DMS79 (cell line): ENCODE measurements at regions not wholly inside any gene's neighbourhood (a gene's known extent, or its start where the extent isn't known, plus 50 kb on each side); places are given as distances from the start of the nearest gene placed in this dataset.

Experiments
- DNase-seq: peaks from one replicate; lab custom pipeline; 2025; lab: John Stamatoyannopoulos, UW

GRCh38 chr11:101401245-101401644 lies 182.6 kb downstream of the TRPC6 start:
- DNase-seq = no peak

- DNase-seq = no peak
Measured at GRCh38 chr11:101397979-101398378, 185.8 kb downstream of the TRPC6 start.

DNA sequence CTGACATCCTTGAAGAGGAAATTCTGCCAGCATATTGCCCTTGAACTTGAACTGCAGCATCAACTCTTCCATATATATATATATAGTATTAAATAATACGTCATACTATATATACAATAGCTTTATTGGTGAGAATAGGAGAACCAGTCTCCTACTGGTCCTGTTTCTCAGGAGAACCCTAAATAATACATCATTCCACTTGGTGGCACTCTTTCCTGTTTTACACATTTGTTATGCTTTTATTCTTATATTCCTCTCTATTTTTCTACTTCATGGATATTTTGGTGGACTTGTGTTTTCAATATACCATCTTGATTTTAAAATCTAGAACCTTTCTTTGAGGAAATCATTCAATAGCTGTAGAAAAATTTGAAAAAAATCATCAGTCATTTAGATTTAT lies 193.3 kb downstream of the TRPC6 start:
- DNase-seq = no peak

DNA sequence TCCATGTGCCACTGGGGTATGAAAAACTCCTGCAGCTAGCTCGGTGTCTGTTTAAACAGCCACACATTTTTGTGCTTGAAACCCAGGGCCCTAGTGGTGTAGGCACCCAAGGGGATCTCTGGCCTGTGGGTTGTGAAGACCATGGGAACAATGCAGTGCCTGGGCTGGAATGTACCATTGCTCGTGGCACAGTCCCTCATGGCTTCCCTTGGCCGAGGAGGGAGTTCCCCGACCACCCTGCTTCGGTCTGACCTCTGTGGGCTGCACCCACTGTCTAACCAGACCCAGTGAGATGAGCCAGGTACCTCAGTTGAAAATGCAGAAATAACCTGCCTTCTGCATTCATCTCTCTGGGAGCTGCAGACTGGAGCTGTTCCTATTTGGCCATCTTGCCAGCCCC lies 214.0 kb downstream of the TRPC6 start:
- DNase-seq = no peak

GRCh38 chr11:101363706-101364275 lies 220.0 kb downstream of the TRPC6 start:
- DNase-seq = no peak

DNA sequence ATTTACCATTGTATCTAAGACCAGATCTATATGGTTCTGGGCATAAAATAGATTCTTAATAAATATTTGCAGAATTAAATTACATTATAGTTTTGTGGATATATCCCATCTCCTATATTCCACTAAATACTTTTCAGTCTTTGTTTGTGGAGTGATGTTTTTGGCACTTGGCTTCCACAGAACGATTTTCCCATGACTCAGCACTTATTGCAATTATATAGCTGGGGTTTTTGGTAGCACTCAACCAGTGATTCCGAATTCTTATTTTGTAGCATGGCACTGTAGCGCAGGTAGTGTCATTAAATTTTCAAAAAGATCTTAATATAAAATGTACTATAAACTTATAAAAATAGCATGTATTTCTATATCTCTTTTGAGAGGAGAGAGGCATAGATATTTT lies 221.2 kb downstream of the TRPC6 start:
- DNase-seq = no peak

DNA sequence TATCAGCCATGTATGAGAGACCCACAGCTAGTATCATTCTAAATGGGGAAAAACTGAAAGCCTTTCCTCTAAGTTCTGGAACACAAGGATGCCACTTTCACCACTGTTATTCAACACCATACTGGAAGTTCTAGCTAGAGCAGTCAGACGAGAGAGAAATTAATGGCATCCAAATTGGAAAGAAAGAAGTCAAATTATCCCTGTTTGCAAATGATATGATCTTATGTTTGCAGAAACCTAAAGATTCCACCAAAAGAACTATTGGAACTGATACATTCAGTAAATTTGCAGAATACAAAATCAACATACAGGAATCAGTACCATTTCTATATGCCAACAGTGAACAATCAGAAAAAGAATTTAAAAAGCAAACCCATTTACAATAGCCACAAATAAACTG lies 226.0 kb downstream of the TRPC6 start:
- no peak for DNase-seq

- DNase-seq = no peak
Measured at GRCh38 chr11:101354801-101355200, 225.2 kb upstream of the PGR start.

- no peak for DNase-seq
Measured at GRCh38 chr11:101348786-101349185, 219.2 kb upstream of the PGR start.

GRCh38 chr11:101346591-101346990 lies 217.0 kb upstream of the PGR start:
- no peak for DNase-seq

DNA sequence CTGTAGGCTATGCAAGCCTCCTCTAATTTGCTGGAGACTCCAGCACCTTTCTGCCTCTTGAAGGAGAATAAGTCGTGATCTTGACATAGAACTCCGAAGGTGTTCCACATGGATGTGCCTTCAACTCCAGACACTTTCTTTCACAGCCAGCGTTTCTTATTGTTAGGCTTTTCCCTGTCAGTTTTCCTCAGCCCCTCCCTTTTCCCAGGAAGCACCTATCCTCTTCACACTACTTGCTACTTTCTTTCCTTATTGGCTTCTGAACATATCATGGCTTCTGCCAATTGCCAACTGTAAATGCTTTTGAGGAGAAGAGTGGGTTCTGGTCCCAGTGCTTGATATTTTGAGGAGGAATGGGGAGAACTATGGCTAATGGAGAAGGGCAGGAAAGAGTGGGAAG lies 216.3 kb upstream of the PGR start:
- DNase-seq = no peak

DNA sequence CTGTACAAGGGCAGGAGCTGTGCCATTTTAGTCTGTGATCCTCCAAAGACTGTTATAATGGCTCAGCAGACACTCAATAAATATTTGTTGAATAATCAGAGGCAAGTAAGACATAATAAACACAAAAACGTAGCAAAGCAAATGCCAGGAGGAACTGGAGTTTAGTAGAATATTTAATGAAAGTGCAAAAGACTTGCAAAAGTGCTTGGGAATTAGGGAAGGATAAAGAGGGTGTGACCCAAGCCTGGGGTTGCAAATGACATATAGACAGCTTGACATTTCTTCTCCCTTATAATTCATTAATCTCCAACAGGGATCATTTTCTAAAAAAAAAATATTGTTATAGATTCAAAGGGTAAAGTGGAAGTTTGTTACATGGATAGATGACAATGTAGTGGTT lies 212.7 kb upstream of the PGR start:
- DNase-seq = no peak

DNA sequence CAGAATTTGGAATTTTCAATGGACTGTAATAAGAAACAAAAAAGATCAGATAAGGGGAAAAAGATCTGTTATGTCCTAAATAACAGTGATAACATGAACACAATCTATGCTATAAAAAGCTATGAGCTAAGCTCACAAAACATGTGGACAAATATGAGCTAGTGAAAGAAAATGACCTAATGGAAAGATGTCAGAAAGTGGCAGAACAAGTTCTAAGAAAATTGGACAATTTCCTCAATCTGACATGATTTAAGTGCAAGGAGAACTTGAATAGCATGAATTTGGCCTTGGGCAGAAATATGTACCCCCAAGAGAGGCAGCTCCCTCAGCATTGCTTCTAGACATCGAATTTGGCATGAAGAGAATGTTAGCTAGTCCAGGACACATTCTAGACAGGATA lies 212.0 kb upstream of the PGR start:
- DNase-seq = no peak

DNA sequence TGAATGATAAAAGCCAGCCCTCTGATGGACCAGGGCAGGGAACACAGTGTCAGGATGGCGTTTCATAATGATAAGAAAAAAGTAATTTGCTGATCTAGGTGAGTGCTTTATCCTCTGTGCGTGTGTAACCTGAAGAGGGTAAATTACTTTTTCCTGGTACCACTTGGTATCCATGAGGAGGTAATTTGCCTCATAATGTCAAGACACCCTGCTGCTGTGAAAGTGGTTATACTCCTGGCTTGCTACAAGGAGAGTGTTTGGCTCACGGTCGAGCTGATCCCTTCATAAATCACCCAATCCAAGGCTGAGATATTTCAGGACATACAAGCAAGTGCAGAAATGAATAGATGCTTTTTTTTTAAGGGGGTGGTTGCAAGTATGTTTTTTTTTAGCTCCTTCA lies 207.2 kb upstream of the PGR start:
- DNase-seq = peak; percentile 16

DNA sequence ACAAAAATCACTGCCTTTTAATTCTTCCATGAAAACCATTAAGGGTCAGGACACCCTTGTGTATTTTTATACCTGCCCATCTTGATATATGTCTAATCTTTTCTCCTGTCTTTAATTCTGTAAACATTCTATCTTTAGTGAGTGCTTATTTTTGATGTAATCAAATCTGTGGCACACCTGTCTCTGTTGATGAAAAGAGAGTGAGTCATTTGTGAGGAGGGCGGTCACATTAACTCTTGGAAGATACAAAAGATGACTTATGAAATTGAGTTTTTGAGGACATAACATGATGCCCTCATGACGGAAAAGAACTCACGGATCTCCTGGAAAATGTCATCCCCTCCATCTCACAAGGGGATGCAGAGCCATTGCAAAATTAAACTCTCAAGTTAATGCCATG lies 206.5 kb upstream of the PGR start:
- no peak for DNase-seq

- no peak for DNase-seq
Measured at GRCh38 chr11:101334581-101334980, 205.0 kb upstream of the PGR start.

GRCh38 chr11:101331411-101331810 lies 201.8 kb upstream of the PGR start:
- DNase-seq = no peak

DNA sequence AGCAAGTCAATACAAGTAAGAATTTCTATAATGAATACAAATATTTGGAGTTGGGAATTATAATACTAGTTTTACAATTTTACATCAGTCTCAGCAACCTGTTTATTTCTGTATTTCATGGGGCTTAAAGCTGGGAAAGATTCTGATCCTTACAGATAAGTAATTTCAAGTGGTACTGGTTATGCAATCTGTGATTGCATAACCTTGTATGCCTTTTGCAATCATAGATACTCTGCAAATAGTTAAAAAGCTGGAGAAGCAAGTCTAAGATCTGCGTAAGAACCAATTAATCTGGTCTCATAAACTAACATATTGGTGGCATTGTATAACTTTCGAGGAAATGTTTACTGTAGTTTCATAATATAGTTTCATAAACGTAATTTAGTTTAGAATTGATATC lies 198.3 kb upstream of the PGR start:
- no peak for DNase-seq

DNA sequence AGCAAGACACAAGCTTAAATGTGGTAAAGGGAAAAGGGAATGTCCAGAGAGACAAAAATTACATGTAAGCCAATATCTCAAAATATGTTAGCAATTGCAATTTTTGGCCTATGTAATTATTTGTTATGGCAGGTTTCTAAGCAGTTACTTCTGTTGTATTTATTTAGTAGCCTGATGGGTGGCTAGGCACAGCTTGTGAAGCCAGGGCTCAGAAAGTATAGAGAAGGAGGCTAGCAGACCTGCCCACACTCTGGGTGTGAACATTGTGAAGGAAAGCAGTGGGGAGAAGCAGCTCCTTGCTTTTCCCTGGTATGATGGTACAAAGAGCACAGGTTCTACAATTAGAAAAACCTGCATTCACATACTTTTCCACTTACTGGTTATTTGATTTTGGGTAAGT lies 196.5 kb upstream of the PGR start:
- DNase-seq = no peak

- DNase-seq = no peak
Measured at GRCh38 chr11:101323997-101324396, 194.4 kb upstream of the PGR start.

GRCh38 chr11:101321222-101321621 lies 191.6 kb upstream of the PGR start:
- DNase-seq = no peak

GRCh38 chr11:101306721-101307120 lies 177.1 kb upstream of the PGR start:
- no peak for DNase-seq

- no peak for DNase-seq
Measured at GRCh38 chr11:101305496-101305895, 175.9 kb upstream of the PGR start.

- DNase-seq = no peak
Measured at GRCh38 chr11:101299210-101299609, 169.6 kb upstream of the PGR start.

- DNase-seq = no peak
Measured at GRCh38 chr11:101296896-101297295, 167.3 kb upstream of the PGR start.
